ENCODE measurements at regions not wholly inside any gene's neighbourhood (a gene's known extent, or its start where the extent isn't known, plus 50 kb on each side); places are given as distances from the start of the nearest gene placed in this dataset.
"Not testable (repeated sequence)": the region's sequence is repeated elsewhere in the genome, so short reads cannot be mapped to it uniquely, and the experiment has no call there.

- no peak for DNase-seq (ENCODE audit: low spot score)
Observed at GRCh38 chr3:16708285-16708684, 103.1 kb upstream of the DAZL start.

- DNase-seq (ENCODE audit: low spot score) = not testable (repeated sequence)
Observed at GRCh38 chr3:16711691-16712090, 106.5 kb upstream of the DAZL start.

GRCh38 chr3:16715281-16715680 is 110.1 kb upstream of the DAZL start:
- DNase-seq (ENCODE audit: low spot score) = no peak

- no peak for DNase-seq (ENCODE audit: low spot score)
Observed at GRCh38 chr3:16719426-16719825, 114.2 kb upstream of the DAZL start.

GRCh38 chr3:16720367-16720940 is 115.2 kb upstream of the DAZL start:
- no peak for DNase-seq (ENCODE audit: low spot score)

- DNase-seq (ENCODE audit: low spot score) = no peak
Observed at GRCh38 chr3:16721494-16721893, 116.3 kb upstream of the DAZL start.

- DNase-seq (ENCODE audit: low spot score) = no peak
Observed at GRCh38 chr3:16723978-16724377, 118.8 kb upstream of the DAZL start.

- DNase-seq (ENCODE audit: low spot score) = no peak
Observed at GRCh38 chr3:16724487-16724886, 119.3 kb upstream of the DAZL start.

- no peak for DNase-seq (ENCODE audit: low spot score)
Observed at GRCh38 chr3:16725972-16726371, 120.7 kb upstream of the DAZL start.

- no peak for DNase-seq (ENCODE audit: low spot score)
Observed at GRCh38 chr3:16728770-16729745, 123.8 kb upstream of the DAZL start.

GRCh38 chr3:16738451-16738850 is 133.2 kb upstream of the DAZL start:
- no peak for DNase-seq (ENCODE audit: low spot score)

- DNase-seq (ENCODE audit: low spot score) = no peak
Observed at GRCh38 chr3:16739541-16740105, 134.4 kb upstream of the DAZL start.

- DNase-seq (ENCODE audit: low spot score) = no peak
Observed at GRCh38 chr3:16740515-16740914, 135.3 kb upstream of the DAZL start.

- no peak for DNase-seq (ENCODE audit: low spot score)
Observed at GRCh38 chr3:16741103-16741758, 136.0 kb upstream of the DAZL start.

GRCh38 chr3:16741890-16742289 is 136.7 kb upstream of the DAZL start:
- no peak for DNase-seq (ENCODE audit: low spot score)

GRCh38 chr3:16743276-16743675 is 138.1 kb upstream of the DAZL start:
- DNase-seq (ENCODE audit: low spot score) = no peak

GRCh38 chr3:16759227-16759903 is 125.4 kb upstream of the PLCL2 start:
- DNase-seq (ENCODE audit: low spot score) = no peak

GRCh38 chr3:16761571-16761970 is 123.2 kb upstream of the PLCL2 start:
- no peak for DNase-seq (ENCODE audit: low spot score)

- no peak for DNase-seq (ENCODE audit: low spot score)
Observed at GRCh38 chr3:16765661-16766060, 119.1 kb upstream of the PLCL2 start.

GRCh38 chr3:16767006-16767405 is 117.7 kb upstream of the PLCL2 start:
- no peak for DNase-seq (ENCODE audit: low spot score)

GRCh38 chr3:16768014-16768413 is 116.7 kb upstream of the PLCL2 start:
- no peak for DNase-seq (ENCODE audit: low spot score)

- no peak for DNase-seq (ENCODE audit: low spot score)
Observed at GRCh38 chr3:16768956-16769355, 115.8 kb upstream of the PLCL2 start.

Data from ecto neural progenitor cell (in vitro differentiated cells).